Activated naive CD4-positive, alpha-beta T cell treated with anti-CD3 and anti-CD28 coated beads, Interleukin-2, amount 10 ng/mL, durations not matched to agents 7 days and 5 days (primary cell): ENCODE measurements at regions not wholly inside any gene's neighbourhood (a gene's known extent, or its start where the extent isn't known, plus 50 kb on each side); places are given as distances from the start of the nearest gene placed in this dataset.

ENCODE experiments used
- CTCF ChIA-PET: fragments of 350-600 bp; sonication (Branson Sonifier 250); formaldehyde crosslinking; loops from one replicate; lab custom pipeline; 2021; ENCODE audit warnings: antibody characterized with exemption; lab: Charles Lee
- DNase-seq: peaks from one replicate; pipeline ENCODE4 v3.0.0-alpha.2; 2020
- H3K27ac Mint-ChIP-seq: one replicate; pipeline ENCODE4 v1.8.0; 2021; ENCODE audit warnings: mild to moderate bottlenecking, moderate library complexity, mixed read lengths
- H3K27me3 Mint-ChIP-seq: one replicate; pipeline ENCODE4 v1.8.0; 2021; ENCODE audit warnings: mild to moderate bottlenecking, mixed read lengths
- H3K36me3 Mint-ChIP-seq: one replicate; pipeline ENCODE4 v1.8.0; 2021; ENCODE audit warnings: mixed read lengths
- H3K4me1 Mint-ChIP-seq: one replicate; pipeline ENCODE4 v1.8.0; 2021; ENCODE audit warnings: mixed read lengths
- H3K4me3 Mint-ChIP-seq: one replicate; pipeline ENCODE4 v1.8.0; 2021; ENCODE audit warnings: mild to moderate bottlenecking, moderate library complexity, mixed read lengths
- H3K9me3 Mint-ChIP-seq: one replicate; pipeline ENCODE4 v1.8.0; 2021; ENCODE audit warnings: mixed read lengths

- DNase-seq = no peak
- Mint-ChIP-seq H3K4me3 (no peak overlapping the region), H3K27ac (no peak overlapping the region), H3K36me3 (no peaks in the 10 kb centered on the region), H3K9me3 (peaks cover 4% of the 10 kb centered on the region), H3K27me3 (no peaks in the 10 kb centered on the region), H3K4me1 (no peaks in the 10 kb centered on the region)
- CTCF ChIA-PET = no interaction called here
Measured at GRCh38 chr4:136634121-136634520, 898.2 kb downstream of the PCDH18 start.

- Mint-ChIP-seq H3K9me3 (peaks cover 3% of the 10 kb centered on the region), H3K4me1 (no peaks in the 10 kb centered on the region), H3K4me3 (no peak overlapping the region), H3K27me3 (no peaks in the 10 kb centered on the region), H3K36me3 (no peaks in the 10 kb centered on the region), H3K27ac (no peak overlapping the region)
- CTCF ChIA-PET = no interaction called here
- DNase-seq = no peak
Measured at GRCh38 chr4:136599890-136600289, 932.4 kb downstream of the PCDH18 start.

DNA sequence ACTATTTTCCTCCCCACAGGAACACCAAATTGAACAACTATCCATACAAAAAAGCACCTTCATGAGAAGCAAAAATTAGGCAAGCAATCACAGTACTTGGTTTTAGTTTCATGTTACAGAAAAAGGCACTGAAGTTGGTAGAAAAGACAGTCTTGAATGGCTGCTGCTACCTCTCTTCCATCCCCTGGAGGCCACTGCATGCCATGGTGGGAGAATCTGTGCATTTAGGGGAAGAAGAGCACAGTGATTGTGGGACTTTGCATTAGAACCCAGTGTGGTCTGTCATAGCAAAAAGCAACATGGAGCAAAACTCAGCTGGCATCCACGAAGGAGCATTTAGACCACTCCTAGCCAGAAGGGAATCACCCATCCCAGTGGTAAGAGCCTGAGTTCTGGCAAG, 941.9 kb downstream of the PCDH18 start:
- DNase-seq = no peak
- no peaks in the 10 kb centered on the region for H3K36me3 Mint-ChIP-seq
- H3K9me3 Mint-ChIP-seq = peaks cover 1% of the 10 kb centered on the region
- H3K4me1 Mint-ChIP-seq = no peaks in the 10 kb centered on the region
- no peak overlapping the region for H3K4me3 Mint-ChIP-seq
- H3K27me3 Mint-ChIP-seq = no peaks in the 10 kb centered on the region
- no peak overlapping the region for H3K27ac Mint-ChIP-seq
- CTCF ChIA-PET = no interaction called here

DNA sequence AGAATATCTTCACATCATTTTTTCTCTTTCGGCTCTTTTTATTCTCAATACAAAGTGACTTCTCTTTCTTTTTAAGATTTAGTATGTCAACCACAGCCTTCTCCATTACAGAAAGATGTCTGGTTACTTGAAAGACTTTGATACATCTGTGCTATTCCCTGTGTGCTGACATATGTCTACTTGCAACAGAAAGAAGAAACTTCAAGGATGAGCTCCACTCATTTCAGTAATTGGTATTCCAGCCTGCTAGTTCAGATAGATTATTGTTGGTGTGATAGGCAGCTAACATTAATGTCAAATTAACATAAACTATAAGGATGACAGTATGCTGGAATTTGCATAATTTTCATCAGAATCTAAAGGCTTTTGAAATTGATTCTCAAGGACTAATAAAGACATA, 948.7 kb downstream of the PCDH18 start:
- no peaks in the 10 kb centered on the region for H3K9me3 Mint-ChIP-seq
- no peaks in the 10 kb centered on the region for H3K27me3 Mint-ChIP-seq
- CTCF ChIA-PET = no interaction called here
- DNase-seq = no peak
- H3K36me3 Mint-ChIP-seq = no peaks in the 10 kb centered on the region
- no peak overlapping the region for H3K4me3 Mint-ChIP-seq
- H3K4me1 Mint-ChIP-seq = no peaks in the 10 kb centered on the region
- H3K27ac Mint-ChIP-seq = no peak overlapping the region

GRCh38 chr4:136581119-136581518, 951.2 kb downstream of the PCDH18 start:
- CTCF ChIA-PET = no interaction called here
- Mint-ChIP-seq H3K27me3 (no peaks in the 10 kb centered on the region), H3K36me3 (no peaks in the 10 kb centered on the region)

DNA sequence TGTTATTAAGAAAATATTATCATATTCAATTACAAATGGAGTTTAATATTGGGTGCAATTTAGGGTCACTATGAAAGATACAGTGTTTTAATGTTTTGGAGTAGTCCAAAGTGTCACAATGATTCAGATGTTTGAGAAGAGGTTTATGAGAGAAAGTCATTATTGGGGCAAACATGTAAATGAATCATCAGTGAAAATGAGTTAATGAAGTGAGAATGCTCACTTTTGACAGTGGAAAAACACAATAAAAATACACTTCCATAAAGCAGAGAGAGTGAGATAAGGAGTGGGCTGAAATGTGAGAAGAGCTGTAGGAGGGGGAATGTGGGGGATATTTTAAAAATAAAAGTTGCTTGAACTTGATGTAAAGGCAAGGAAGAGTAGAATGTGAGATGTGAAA, 957.1 kb downstream of the PCDH18 start:
- H3K4me3 Mint-ChIP-seq = no peak overlapping the region
- H3K36me3 Mint-ChIP-seq = no peaks in the 10 kb centered on the region
- no peaks in the 10 kb centered on the region for H3K9me3 Mint-ChIP-seq
- CTCF ChIA-PET = no interaction called here
- H3K4me1 Mint-ChIP-seq = no peaks in the 10 kb centered on the region
- DNase-seq = no peak
- H3K27ac Mint-ChIP-seq = no peak overlapping the region
- H3K27me3 Mint-ChIP-seq = no peaks in the 10 kb centered on the region

More at GRCh38 chr4:136581119-136581518, 951.2 kb downstream of the PCDH18 start:
- no peak for DNase-seq
- H3K9me3 Mint-ChIP-seq = no peaks in the 10 kb centered on the region
- H3K4me3 Mint-ChIP-seq = no peak overlapping the region
- H3K27ac Mint-ChIP-seq = no peak overlapping the region
- H3K4me1 Mint-ChIP-seq = no peaks in the 10 kb centered on the region

DNA sequence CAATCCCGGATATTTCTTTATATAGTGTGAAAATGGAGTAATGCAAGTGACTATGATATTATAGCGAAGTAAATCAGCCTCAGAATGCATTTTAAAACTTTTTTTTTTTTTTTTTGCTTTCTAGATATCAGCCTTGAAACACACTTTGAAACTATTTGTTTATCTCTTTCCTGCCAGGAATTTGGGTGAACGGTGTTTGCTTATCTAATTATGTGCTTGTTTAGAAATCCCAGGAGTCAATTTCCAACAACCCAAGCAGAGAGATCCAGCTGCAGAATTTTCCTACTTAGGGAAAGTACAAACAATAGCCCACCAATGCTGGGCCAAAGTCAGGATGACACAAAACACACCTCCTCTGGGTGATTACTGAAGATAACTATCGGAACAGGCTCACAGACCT, 958.8 kb downstream of the PCDH18 start:
- Mint-ChIP-seq H3K9me3 (no peaks in the 10 kb centered on the region), H3K27me3 (no peaks in the 10 kb centered on the region), H3K36me3 (no peaks in the 10 kb centered on the region), H3K27ac (no peak overlapping the region), H3K4me3 (no peak overlapping the region), H3K4me1 (no peaks in the 10 kb centered on the region)
- CTCF ChIA-PET = no interaction called here
- no peak for DNase-seq

GRCh38 chr4:136571315-136571714, 961.0 kb downstream of the PCDH18 start:
- Mint-ChIP-seq H3K36me3 (no peaks in the 10 kb centered on the region), H3K4me1 (no peaks in the 10 kb centered on the region), H3K27ac (no peak overlapping the region), H3K9me3 (no peaks in the 10 kb centered on the region), H3K27me3 (no peaks in the 10 kb centered on the region), H3K4me3 (no peak overlapping the region)
- CTCF ChIA-PET = interaction anchor here (0.6 kb wide), 1 partner anchor 65 kb away, joined by 3 read pairs; no protein-coding TSS in a partner anchor
- no peak for DNase-seq

DNA sequence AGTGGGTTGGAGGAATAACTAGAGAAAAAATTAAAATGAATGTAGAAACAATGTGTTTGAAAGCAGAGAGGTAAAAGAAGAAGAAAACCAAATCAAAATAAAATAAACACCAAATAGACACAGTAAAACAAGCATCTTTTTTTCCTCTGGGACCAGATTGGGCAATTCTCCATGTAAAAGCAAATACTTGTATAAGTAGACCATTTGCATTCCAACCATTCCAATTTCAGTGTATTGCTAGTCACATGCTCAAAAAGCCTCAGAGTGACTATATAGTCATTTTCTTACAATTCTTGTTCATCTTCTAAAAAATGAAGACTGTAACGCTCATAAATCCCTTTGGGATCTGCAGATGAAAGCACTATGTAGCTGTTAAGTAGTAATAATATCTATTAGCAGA, 969.5 kb downstream of the PCDH18 start:
- no peak overlapping the region for H3K27ac Mint-ChIP-seq

DNA sequence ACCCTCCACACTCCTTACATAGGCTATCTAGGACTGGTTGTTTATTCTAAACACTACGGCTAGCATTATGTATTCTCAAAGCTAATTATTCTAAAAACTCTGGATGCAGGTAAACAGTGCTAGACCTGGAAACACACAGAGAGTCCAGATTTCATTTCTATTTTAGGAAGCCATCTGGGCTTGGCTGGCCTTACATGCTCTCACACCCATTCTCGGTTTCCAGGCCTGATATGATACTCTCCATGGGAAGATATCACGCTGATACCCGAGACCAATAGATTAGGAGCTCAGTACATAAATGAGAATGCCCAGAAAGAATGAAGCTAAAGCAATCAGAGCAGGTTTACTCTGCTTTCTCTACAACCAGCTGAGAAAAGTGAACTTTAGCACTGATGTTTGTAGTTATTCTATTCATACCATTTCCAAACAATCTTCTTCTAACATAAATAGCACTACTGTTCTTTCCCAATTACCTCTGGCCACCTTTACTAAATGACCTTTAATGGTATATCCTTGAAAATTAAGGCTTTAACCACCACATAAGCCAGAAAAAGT, 973.3 kb downstream of the PCDH18 start:
- Mint-ChIP-seq H3K4me3 (no peak overlapping the region), H3K9me3 (no peaks in the 10 kb centered on the region), H3K27me3 (no peaks in the 10 kb centered on the region), H3K27ac (no peak overlapping the region), H3K4me1 (no peaks in the 10 kb centered on the region), H3K36me3 (no peaks in the 10 kb centered on the region)
- CTCF ChIA-PET = no interaction called here
- no peak for DNase-seq

More for the DNA sequence above, 969.5 kb downstream of the PCDH18 start:
- no peak for DNase-seq
- no peak overlapping the region for H3K4me3 Mint-ChIP-seq
- H3K9me3 Mint-ChIP-seq = peaks cover 4% of the 10 kb centered on the region
- H3K4me1 Mint-ChIP-seq = no peaks in the 10 kb centered on the region
- no peaks in the 10 kb centered on the region for H3K36me3 Mint-ChIP-seq
- no peaks in the 10 kb centered on the region for H3K27me3 Mint-ChIP-seq
- CTCF ChIA-PET = no interaction called here

DNA sequence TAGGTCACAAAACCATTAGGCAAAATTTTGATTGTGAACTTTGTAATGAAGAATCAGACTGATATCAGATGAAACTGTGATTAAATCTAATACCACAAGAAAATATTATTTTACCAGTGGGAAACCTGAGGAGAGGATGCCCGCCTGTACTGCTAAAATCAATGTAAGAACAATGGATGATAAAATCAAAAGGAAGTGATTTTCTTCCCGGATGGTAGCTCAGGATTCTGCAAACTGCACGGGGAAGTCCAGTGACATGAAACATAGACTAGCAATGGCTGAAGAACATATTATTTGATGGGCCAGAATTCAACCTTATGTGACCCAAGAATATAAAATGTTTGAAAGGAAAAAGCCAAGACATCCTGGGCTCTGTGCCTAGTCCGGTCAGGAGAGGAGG, 974.9 kb downstream of the PCDH18 start:
- Mint-ChIP-seq H3K27me3 (no peaks in the 10 kb centered on the region), H3K36me3 (no peaks in the 10 kb centered on the region), H3K4me1 (no peaks in the 10 kb centered on the region), H3K4me3 (no peak overlapping the region), H3K27ac (no peak overlapping the region), H3K9me3 (peaks cover 3% of the 10 kb centered on the region)
- DNase-seq = no peak
- CTCF ChIA-PET = no interaction called here

DNA sequence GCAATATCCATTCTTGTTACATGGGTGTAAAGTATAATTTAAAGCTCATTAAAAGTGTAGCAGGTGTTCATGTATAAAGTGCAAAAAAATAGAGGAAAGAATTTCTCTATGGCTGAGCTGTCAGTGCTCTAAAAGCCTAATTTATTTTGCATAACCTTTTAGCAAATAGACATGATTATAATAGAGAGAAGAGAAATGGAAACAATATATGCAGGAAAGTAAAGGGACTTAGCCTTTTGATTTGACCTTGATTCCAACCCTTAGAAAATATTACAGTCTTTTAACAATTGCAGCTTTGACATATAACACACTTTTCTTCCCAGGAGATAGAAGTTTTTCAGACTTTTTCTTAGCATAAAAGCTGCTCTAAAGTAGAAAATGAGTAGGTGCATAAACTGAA, 978.3 kb downstream of the PCDH18 start:
- Mint-ChIP-seq H3K4me1 (no peaks in the 10 kb centered on the region), H3K27ac (no peak overlapping the region), H3K9me3 (peaks cover 4% of the 10 kb centered on the region), H3K36me3 (no peaks in the 10 kb centered on the region), H3K27me3 (no peaks in the 10 kb centered on the region), H3K4me3 (no peak overlapping the region)
- CTCF ChIA-PET = no interaction called here
- DNase-seq = no peak

DNA sequence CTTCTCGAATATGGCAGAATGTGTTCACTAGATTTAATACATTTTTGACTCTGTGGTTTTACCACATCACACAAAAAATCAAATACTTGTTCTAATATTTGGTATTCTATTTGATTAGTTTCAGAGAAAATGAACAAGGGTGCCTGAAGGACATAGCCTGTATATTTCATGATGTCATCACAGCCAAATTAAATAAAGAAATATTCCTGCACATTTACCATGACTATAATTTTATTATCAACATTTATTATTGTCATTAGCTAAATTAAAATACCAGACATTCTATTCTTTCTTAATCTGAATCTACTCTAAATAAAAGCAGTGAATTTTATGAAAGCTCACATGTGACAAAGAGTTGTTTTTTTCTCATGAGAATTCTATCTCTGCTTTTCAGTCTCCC, 980.5 kb downstream of the PCDH18 start:
- no peak for DNase-seq
- Mint-ChIP-seq H3K4me1 (no peaks in the 10 kb centered on the region), H3K27ac (no peak overlapping the region), H3K9me3 (peaks cover 4% of the 10 kb centered on the region), H3K27me3 (no peaks in the 10 kb centered on the region), H3K36me3 (no peaks in the 10 kb centered on the region), H3K4me3 (no peak overlapping the region)
- CTCF ChIA-PET = no interaction called here

DNA sequence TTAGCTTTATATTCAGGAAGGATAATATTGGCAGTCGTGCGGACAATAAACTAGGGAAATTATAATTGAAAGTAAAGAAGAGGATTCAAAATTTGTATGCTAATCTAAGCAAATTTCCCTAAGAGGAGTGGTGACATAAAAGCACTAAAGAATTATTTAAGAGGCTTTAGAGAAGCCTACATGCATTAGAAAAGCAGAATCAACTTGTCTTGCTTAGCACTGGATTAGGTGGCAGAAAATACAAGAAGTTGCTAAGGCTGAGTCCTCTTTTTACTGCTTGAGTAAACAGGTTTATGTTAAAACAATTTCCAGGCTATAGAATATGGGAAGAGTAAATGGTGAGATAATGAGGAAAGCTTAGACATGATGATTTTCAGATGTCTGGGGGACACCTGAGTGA, 991.5 kb downstream of the PCDH18 start:
- CTCF ChIA-PET = no interaction called here
- Mint-ChIP-seq H3K4me3 (no peak overlapping the region), H3K4me1 (no peaks in the 10 kb centered on the region), H3K27me3 (no peaks in the 10 kb centered on the region), H3K27ac (no peak overlapping the region), H3K36me3 (no peaks in the 10 kb centered on the region), H3K9me3 (no peaks in the 10 kb centered on the region)
- no peak for DNase-seq

DNA sequence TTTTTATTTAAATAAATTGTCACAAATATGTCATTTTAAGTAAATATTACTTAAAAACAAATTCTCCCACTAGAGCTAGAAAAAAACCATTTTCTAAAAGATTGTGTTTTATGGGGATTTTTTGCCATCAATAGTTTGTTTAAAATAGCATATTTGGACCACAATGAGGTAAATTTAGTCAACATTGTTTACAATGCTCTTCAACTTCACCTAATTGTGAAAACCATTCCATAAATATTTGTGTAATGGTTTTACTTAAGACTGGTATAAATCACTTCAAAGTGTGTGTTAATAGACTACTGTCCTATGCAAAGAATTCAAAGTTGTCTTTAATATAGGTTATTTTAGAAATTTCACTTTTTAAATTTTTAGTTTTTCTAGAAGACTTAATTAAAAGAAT, 1004.2 kb downstream of the PCDH18 start:
- no peaks in the 10 kb centered on the region for H3K4me1 Mint-ChIP-seq
- DNase-seq = no peak
- no peaks in the 10 kb centered on the region for H3K27me3 Mint-ChIP-seq
- CTCF ChIA-PET = no interaction called here
- H3K36me3 Mint-ChIP-seq = no peaks in the 10 kb centered on the region
- no peak overlapping the region for H3K27ac Mint-ChIP-seq
- H3K9me3 Mint-ChIP-seq = no peaks in the 10 kb centered on the region
- H3K4me3 Mint-ChIP-seq = no peak overlapping the region

- H3K9me3 Mint-ChIP-seq = no peaks in the 10 kb centered on the region
- no peak for DNase-seq
- no peaks in the 10 kb centered on the region for H3K36me3 Mint-ChIP-seq
- no peak overlapping the region for H3K4me3 Mint-ChIP-seq
- no peak overlapping the region for H3K27ac Mint-ChIP-seq
- CTCF ChIA-PET = no interaction called here
- no peaks in the 10 kb centered on the region for H3K27me3 Mint-ChIP-seq
- H3K4me1 Mint-ChIP-seq = no peaks in the 10 kb centered on the region
Measured at GRCh38 chr4:136526517-136526916, 1005.8 kb downstream of the PCDH18 start.
